Stomach (tissue), 4 donors: ENCODE measurements at regions not wholly inside any gene's neighbourhood (a gene's known extent, or its start where the extent isn't known, plus 50 kb on each side); places are given as distances from the start of the nearest gene placed in this dataset.

Experiments
- CTCF ChIP-seq, 7 experiments: fragments of 450-650 bp in 4 of 7; fragments of 200-600 bp in 3 of 7; sonication (generic) in 3 of 7; IDR thresholded peaks; one replicate each; pipeline ENCODE4 v1.5.1; 2016 to 2019; ENCODE audit warnings: antibody characterized with exemption in 7 of 7, control low read depth in 2 of 7, mild to moderate bottlenecking in 1 of 7
- POLR2AphosphoS5 ChIP-seq, 3 donors: sonication (generic); formaldehyde crosslinking; IDR thresholded peaks; one replicate each; pipeline ENCODE4 v1.6.1; 2016; ENCODE audit warnings: antibody characterized with exemption in 3 of 3

- TF ChIP-seq POLR2AphosphoS5 (IDR thresholded peaks at IDR 0.05) = no peak
- no peak for TF ChIP-seq CTCF (IDR thresholded peaks at IDR 0.05)
Measured at GRCh38 chr4:37549041-37549440, 137.1 kb downstream of the RELL1 start.
